Caco-2 (cell line): ENCODE measurements at regions not wholly inside any gene's neighbourhood (a gene's known extent, or its start where the extent isn't known, plus 50 kb on each side); places are given as distances from the start of the nearest gene placed in this dataset.
"Not testable (repeated sequence)": the region's sequence is repeated elsewhere in the genome, so short reads cannot be mapped to it uniquely, and the experiment has no call there.

Source experiments
- BruUV-seq: library from RNA; stranded (reverse); fragments of 400-500 nt; replicated peaks from 2 replicates; lab custom pipeline; 2021; lab: Mats Ljungman, UMichigan
- CTCF ChIA-PET: fragments of 300-600 bp; sonication (Branson Sonifier 250); formaldehyde crosslinking; loops from one replicate; lab custom pipeline; 2022; ENCODE audit warnings: antibody characterized with exemption; lab: Charles Lee
- POLR2A ChIA-PET: fragments of 300-600 bp; sonication (Branson Sonifier 250); formaldehyde crosslinking; loops from one replicate; lab custom pipeline; 2022; ENCODE audit warnings: antibody characterized with exemption; lab: Charles Lee
- DNase-seq, 2 experiments: peaks; one replicate each; pipeline versions ENCODE4 v3.0.0 to v3.0.0-alpha.2; 2020 to 2022
- H3K27me3 ChIP-seq: replicated peaks from 2 replicates; pipeline ENCODE4 v1.6.0; 2011; ENCODE audit warnings: low read length; ENCODE audit not compliant: control insufficient read depth, insufficient read depth
- H3K36me3 ChIP-seq: 2 replicates; pipeline ENCODE4 v1.5.1; 2011; ENCODE audit warnings: low read length; ENCODE audit not compliant: control insufficient read depth, insufficient read depth
- H3K4me1 ChIP-seq: fragments of 250-450 bp; sonication (Bioruptor Pico); 2 replicates; pipeline ENCODE4 v1.5.1; 2020; ENCODE audit warnings: mild to moderate bottlenecking
- H3K4me3 ChIP-seq: 2 replicates; pipeline ENCODE4 v1.5.1; 2011; ENCODE audit warnings: low read depth, mild to moderate bottlenecking, control low read depth, low read length
- H3K9me3 ChIP-seq: fragments of 250-450 bp; sonication (Bioruptor Pico); 2 replicates; pipeline ENCODE4 v1.5.1; 2020; ENCODE audit warnings: mild to moderate bottlenecking, moderate library complexity
- H3K27ac Mint-ChIP-seq: one replicate; pipeline ENCODE4 v1.8.0; 2022; ENCODE audit warnings: mixed read lengths; ENCODE audit not compliant: unreplicated experiment
- H3K27me3 Mint-ChIP-seq: one replicate; pipeline ENCODE4 v1.8.0; 2022; ENCODE audit warnings: mixed read lengths; ENCODE audit not compliant: insufficient read depth, unreplicated experiment
- H3K36me3 Mint-ChIP-seq: one replicate; pipeline ENCODE4 v1.8.0; 2022; ENCODE audit warnings: mild to moderate bottlenecking, mixed read lengths; ENCODE audit not compliant: insufficient read depth, unreplicated experiment
- H3K4me1 Mint-ChIP-seq: one replicate; pipeline ENCODE4 v1.8.0; 2022; ENCODE audit warnings: low read depth, mixed read lengths; ENCODE audit not compliant: unreplicated experiment
- H3K4me3 Mint-ChIP-seq: one replicate; pipeline ENCODE4 v1.8.0; 2022; ENCODE audit warnings: mild to moderate bottlenecking, moderate library complexity, mixed read lengths; ENCODE audit not compliant: unreplicated experiment
- H3K9me3 Mint-ChIP-seq: one replicate; pipeline ENCODE4 v1.8.0; 2022; ENCODE audit warnings: mixed read lengths; ENCODE audit not compliant: unreplicated experiment
- intact Hi-C: fragments of 100-400 bp; cut with micrococcal nuclease; formaldehyde crosslinking; loops from one replicate; pipeline ENCODE4 v1.10.0; 2022; ENCODE audit not compliant: unreplicated experiment
- TF ChIP-seq, protein P1 (sequence below), 2 experiments: fragments of 200-600 bp in 1 of 2; IDR thresholded peaks; 1 replicate in 1 of 2; 2 replicates in 1 of 2; pipeline versions ENCODE4 v1.5.1 to v1.8.0; 2011 to 2022; ENCODE audit warnings: antibody characterized with exemption in 1 of 2, control low read depth in 1 of 2, inconsistent platforms in 1 of 2, low read depth in 1 of 2, low read length in 1 of 2, mild to moderate bottlenecking in 1 of 2, moderate library complexity in 1 of 2; ENCODE audit not compliant: insufficient read depth in 1 of 2, severe bottlenecking in 1 of 2, unreplicated experiment in 1 of 2

DNA sequence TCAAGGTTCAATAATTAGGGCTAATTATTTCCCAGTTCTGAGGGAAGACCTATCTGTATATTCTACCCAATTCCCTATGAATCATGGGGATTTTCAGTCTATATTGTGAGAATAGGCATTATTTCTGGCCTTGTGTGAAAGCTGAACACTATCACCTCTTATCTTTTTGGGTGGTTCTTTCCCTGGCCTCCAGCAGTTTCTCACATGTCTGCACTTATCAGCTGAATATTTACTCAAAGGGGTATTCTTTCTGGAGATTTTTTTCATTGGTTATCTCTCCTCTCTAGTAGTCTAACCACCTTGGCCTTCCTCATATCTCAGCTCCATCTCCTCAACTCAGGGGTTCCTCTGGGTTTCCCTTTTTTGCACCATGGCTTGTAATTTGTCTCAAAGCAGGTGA, 64.9 kb upstream of the LIFR start:
- TF ChIP-seq, protein P1, sequence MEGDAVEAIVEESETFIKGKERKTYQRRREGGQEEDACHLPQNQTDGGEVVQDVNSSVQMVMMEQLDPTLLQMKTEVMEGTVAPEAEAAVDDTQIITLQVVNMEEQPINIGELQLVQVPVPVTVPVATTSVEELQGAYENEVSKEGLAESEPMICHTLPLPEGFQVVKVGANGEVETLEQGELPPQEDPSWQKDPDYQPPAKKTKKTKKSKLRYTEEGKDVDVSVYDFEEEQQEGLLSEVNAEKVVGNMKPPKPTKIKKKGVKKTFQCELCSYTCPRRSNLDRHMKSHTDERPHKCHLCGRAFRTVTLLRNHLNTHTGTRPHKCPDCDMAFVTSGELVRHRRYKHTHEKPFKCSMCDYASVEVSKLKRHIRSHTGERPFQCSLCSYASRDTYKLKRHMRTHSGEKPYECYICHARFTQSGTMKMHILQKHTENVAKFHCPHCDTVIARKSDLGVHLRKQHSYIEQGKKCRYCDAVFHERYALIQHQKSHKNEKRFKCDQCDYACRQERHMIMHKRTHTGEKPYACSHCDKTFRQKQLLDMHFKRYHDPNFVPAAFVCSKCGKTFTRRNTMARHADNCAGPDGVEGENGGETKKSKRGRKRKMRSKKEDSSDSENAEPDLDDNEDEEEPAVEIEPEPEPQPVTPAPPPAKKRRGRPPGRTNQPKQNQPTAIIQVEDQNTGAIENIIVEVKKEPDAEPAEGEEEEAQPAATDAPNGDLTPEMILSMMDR (IDR thresholded peaks at IDR 0.05; ENCODE audit: insufficient read depth in 1 of 2, low read depth in 1 of 2, low read length in 1 of 2, severe bottlenecking in 1 of 2, unreplicated experiment in 1 of 2): no peak
- H3K9me3 Mint-ChIP-seq: peaks cover 28% of the 10 kb centered on the region
- Histone ChIP-seq H3K36me3 (no peaks in the 10 kb centered on the region), H3K9me3 (peaks cover 15% of the 10 kb centered on the region), H3K4me3 (no peak overlapping the region), H3K4me1 (peaks cover 24% of the 10 kb centered on the region), H3K27me3 (no peaks in the 10 kb centered on the region)
- intact Hi-C loops: no loop called here
- DNase-seq: no peak
- no peaks in the 10 kb centered on the region for H3K36me3 Mint-ChIP-seq
- peak overlapping the region; percentile 12 for H3K4me3 Mint-ChIP-seq
- POLR2A ChIA-PET: no interaction called here
- peak overlapping the region; percentile 10 for H3K27ac Mint-ChIP-seq
- peaks cover 19% of the 10 kb centered on the region for H3K4me1 Mint-ChIP-seq
- CTCF ChIA-PET: interaction anchor here (1.2 kb wide), 1 partner anchor 180 kb away, joined by 5 read pairs; no protein-coding TSS in a partner anchor
- BruUV-seq: no TSS peak
- H3K27me3 Mint-ChIP-seq: no peaks in the 10 kb centered on the region

DNA sequence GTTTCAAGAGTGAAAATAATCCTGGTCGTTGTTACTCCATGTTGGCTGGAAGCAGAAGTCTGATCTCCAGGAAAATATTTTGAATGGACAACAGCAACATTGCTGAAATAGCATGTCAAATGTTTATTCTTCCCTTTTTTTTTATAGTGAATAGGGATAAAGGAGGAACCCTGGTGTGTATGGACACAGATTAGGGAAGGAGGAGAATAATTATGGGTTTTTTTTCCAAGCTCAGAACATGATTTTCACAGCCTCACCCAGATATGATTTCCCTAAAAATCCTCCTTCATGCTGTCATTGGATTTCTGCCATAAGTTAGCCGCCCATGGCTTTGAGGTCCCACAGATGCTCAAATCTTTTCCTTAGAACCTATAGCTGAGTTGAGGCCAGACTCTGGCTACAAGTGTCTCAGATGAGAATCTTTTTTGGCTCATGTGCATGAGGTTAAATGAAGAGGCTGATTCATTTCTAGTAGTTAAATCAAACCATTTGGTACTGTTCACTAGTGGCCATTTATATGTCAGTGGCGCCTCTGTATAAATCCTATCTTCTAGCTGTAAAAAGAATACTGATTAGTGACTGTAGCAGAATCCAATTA, 65.5 kb upstream of the LIFR start:
- H3K4me1 Mint-ChIP-seq: peaks cover 17% of the 10 kb centered on the region
- no peak for DNase-seq
- TF ChIP-seq, protein P1 (IDR thresholded peaks at IDR 0.05; ENCODE audit: insufficient read depth in 1 of 2, low read depth in 1 of 2, low read length in 1 of 2, severe bottlenecking in 1 of 2, unreplicated experiment in 1 of 2): no peak

DNA sequence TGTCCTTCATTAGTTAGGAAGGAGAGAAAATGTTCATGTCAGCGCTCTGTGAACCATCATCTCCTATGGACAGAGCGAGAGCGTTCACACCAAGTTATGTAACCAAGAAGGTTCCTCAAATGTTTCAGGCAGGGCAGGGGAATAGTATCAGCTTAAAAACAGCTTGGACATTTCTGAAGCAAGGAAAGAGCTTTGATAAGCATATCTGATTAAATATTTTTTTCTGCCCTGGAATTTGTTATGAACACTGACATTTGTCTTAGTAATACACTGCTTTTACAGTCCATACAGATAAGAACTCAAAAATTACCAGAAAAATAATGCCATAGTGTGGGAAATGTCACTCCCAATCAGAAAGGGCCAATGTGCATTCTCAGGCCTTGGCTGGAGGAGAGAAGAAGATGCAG, 66.3 kb upstream of the LIFR start:
- ChIA-PET POLR2A (no interaction called here), CTCF (no interaction called here)
- H3K4me3 Mint-ChIP-seq: no peak overlapping the region
- TF ChIP-seq, protein P1 (IDR thresholded peaks at IDR 0.05; ENCODE audit: insufficient read depth in 1 of 2, low read depth in 1 of 2, low read length in 1 of 2, severe bottlenecking in 1 of 2, unreplicated experiment in 1 of 2): no peak
- H3K27me3 Mint-ChIP-seq: no peaks in the 10 kb centered on the region
- H3K36me3 Mint-ChIP-seq: no peaks in the 10 kb centered on the region
- H3K27me3 ChIP-seq: no peaks in the 10 kb centered on the region
- peaks cover 12% of the 10 kb centered on the region for H3K9me3 ChIP-seq
- peak overlapping the region; percentile 57 for H3K27ac Mint-ChIP-seq
- H3K9me3 Mint-ChIP-seq: peaks cover 24% of the 10 kb centered on the region
- H3K4me1 ChIP-seq: peaks cover 24% of the 10 kb centered on the region
- DNase-seq: no peak
- intact Hi-C loops: no loop called here
- no TSS peak for BruUV-seq
- no peaks in the 10 kb centered on the region for H3K36me3 ChIP-seq
- H3K4me3 ChIP-seq: no peak overlapping the region
- H3K4me1 Mint-ChIP-seq: peaks cover 17% of the 10 kb centered on the region

More for the DNA sequence above, 65.5 kb upstream of the LIFR start:
- no peaks in the 10 kb centered on the region for H3K36me3 ChIP-seq
- no peaks in the 10 kb centered on the region for H3K36me3 Mint-ChIP-seq
- H3K27me3 ChIP-seq: no peaks in the 10 kb centered on the region
- ChIA-PET POLR2A (no interaction called here), CTCF (interaction anchor here (1.2 kb wide), 1 partner anchor 180 kb away, joined by 5 read pairs; no protein-coding TSS in a partner anchor)
- peaks cover 25% of the 10 kb centered on the region for H3K9me3 Mint-ChIP-seq
- H3K4me1 ChIP-seq: peaks cover 24% of the 10 kb centered on the region
- H3K27ac Mint-ChIP-seq: peak overlapping the region; percentile 57
- H3K4me3 Mint-ChIP-seq: peak overlapping the region; percentile 12
- BruUV-seq: no TSS peak
- H3K27me3 Mint-ChIP-seq: no peaks in the 10 kb centered on the region
- peaks cover 15% of the 10 kb centered on the region for H3K9me3 ChIP-seq
- no peak overlapping the region for H3K4me3 ChIP-seq
- intact Hi-C loops: no loop called here

DNA sequence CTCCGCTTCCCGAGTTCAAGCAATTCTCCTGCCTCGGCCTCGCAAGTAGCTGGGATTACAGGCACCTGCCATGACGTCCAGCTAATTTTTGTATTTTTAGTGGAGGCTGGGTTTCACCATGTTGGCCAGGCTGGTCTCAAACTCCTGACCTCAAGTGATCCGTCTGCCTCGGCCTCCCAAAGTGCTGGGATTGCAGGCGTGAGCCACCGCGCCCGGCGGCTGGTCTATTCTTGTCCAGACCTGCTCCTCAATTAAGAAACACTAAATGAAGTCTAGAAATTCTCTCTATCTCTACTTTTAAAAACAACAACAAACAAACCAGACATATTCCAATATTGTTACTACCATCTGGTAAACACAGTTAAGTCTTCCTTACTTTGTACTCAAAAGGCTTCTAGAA, 68.1 kb upstream of the LIFR start:
- H3K4me1 Mint-ChIP-seq: peaks cover 17% of the 10 kb centered on the region
- H3K4me3 Mint-ChIP-seq, H3K4me3 ChIP-seq, CTCF ChIA-PET, H3K9me3 ChIP-seq, DNase-seq, H3K27ac Mint-ChIP-seq, POLR2A ChIA-PET, H3K27me3 ChIP-seq, H3K27me3 Mint-ChIP-seq, BruUV-seq, intact Hi-C loops, H3K36me3 Mint-ChIP-seq, H3K36me3 ChIP-seq: not testable (repeated sequence)
- peaks cover 19% of the 10 kb centered on the region for H3K9me3 Mint-ChIP-seq
- peaks cover 24% of the 10 kb centered on the region for H3K4me1 ChIP-seq

DNA sequence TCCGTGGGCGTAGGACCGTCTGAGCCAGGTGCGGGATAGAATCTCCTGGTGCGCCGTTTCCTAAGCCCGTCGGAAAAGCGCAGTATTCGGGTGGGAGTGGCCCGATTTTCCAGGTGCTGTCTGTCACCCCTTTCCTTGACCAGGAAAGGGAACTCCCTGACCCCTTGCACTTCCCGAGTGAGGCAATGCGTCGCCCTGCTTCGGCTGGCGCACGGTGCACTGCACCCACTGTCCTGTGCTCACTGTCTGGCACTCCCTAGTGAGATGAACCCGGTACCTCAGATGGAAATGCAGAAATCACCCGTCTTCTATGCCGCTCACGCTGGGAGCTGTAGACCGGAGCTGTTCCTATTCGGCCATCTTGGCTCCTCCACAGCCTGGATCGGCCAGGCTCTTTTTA, 74.9 kb upstream of the LIFR start:
- Histone ChIP-seq H3K9me3 (peaks cover 17% of the 10 kb centered on the region), H3K4me1 (peaks cover 26% of the 10 kb centered on the region)
- H3K36me3 ChIP-seq, CTCF ChIA-PET, H3K4me3 Mint-ChIP-seq, intact Hi-C loops, H3K27me3 Mint-ChIP-seq, H3K27me3 ChIP-seq, H3K4me3 ChIP-seq, POLR2A ChIA-PET, DNase-seq, BruUV-seq: not testable (repeated sequence)
- H3K27ac Mint-ChIP-seq: peak overlapping the region; percentile 86
- H3K9me3 Mint-ChIP-seq: peaks cover 39% of the 10 kb centered on the region
- H3K4me1 Mint-ChIP-seq: peaks cover 18% of the 10 kb centered on the region
- H3K36me3 Mint-ChIP-seq: peaks cover 26% of the 10 kb centered on the region
